ENCODE measurements at regions not wholly inside any gene's neighbourhood (a gene's known extent, or its start where the extent isn't known, plus 50 kb on each side); places are given as distances from the start of the nearest gene placed in this dataset.

- Histone ChIP-seq H4K20me1 (replicated peaks in 1 of 2; ENCODE audit: control insufficient read depth in 1 of 2, insufficient read depth in 2 of 2, low read length in 2 of 2) (no peaks in the 10 kb centered on the region), H3K9ac (replicated peaks in 1 of 4; ENCODE audit: extremely low read depth in 1 of 4, low read depth in 3 of 4, low read length in 3 of 4) (no peak overlapping the region), H4K5ac (ENCODE audit: insufficient read length, low read depth, low read length) (no peak overlapping the region), H3K14ac (ENCODE audit: insufficient read length) (no peak overlapping the region), H3K9me3 (ENCODE audit: insufficient read depth in 2 of 2, low read depth in 1 of 2, low read length in 1 of 2) (no peaks in the 10 kb centered on the region), H2BK120ac (replicated peaks; ENCODE audit: low read depth, low read length) (no peak overlapping the region), H2BK12ac (ENCODE audit: low read depth, low read length) (no peak overlapping the region), H2BK15ac (ENCODE audit: low read length) (no peak overlapping the region), H3K27me3 (replicated peaks in 1 of 4; ENCODE audit: control insufficient read depth in 3 of 4, extremely low read depth in 1 of 4, insufficient read depth in 3 of 4, low read length in 3 of 4) (no peaks in the 10 kb centered on the region), H3K23ac (ENCODE audit: insufficient read length) (no peak overlapping the region), H3K4me2 (ENCODE audit: insufficient read depth in 1 of 2, low read depth in 2 of 2, low read length in 2 of 2) (no peak overlapping the region), H3K4ac (replicated peaks; ENCODE audit: insufficient read length, low read depth, low read length) (no peak overlapping the region), H3K4me3 (ENCODE audit: extremely low read depth in 1 of 4, insufficient read depth in 2 of 4, low read depth in 3 of 4, low read length in 4 of 4) (no peak overlapping the region), H3K36me3 (ENCODE audit: control insufficient read depth in 2 of 4, insufficient read depth in 4 of 4, low read length in 3 of 4) (no peaks in the 10 kb centered on the region), H4K91ac (replicated peaks; ENCODE audit: insufficient read length, low read length) (no peak overlapping the region), H3K18ac (ENCODE audit: extremely low read depth, low read length) (no peak overlapping the region), H3K23me2 (ENCODE audit: low read depth, low read length) (no peaks in the 10 kb centered on the region), H3K56ac (replicated peaks; ENCODE audit: insufficient read length, low read depth, low read length) (no peak overlapping the region), H3K27ac (ENCODE audit: low read depth, low read length) (no peak overlapping the region), H3K79me1 (ENCODE audit: low read depth, low read length) (no peaks in the 10 kb centered on the region), H3K4me1 (replicated peaks in 1 of 4; ENCODE audit: control insufficient read depth in 3 of 4, insufficient read depth in 4 of 4, low read length in 3 of 4) (no peaks in the 10 kb centered on the region), H2AK5ac (ENCODE audit: low read depth, low read length) (no peak overlapping the region), H4K8ac (ENCODE audit: extremely low read depth, insufficient read depth, low read length) (no peak overlapping the region), H2BK20ac (ENCODE audit: low read length) (no peak overlapping the region), H2BK5ac (ENCODE audit: low read depth, low read length) (no peak overlapping the region), H3K79me2 (ENCODE audit: control insufficient read depth in 1 of 2, insufficient read depth in 2 of 2, low read length in 2 of 2) (no peaks in the 10 kb centered on the region), H2AFZ (ENCODE audit: low read length) (no peak overlapping the region)
- FAIRE-seq (no peak), DNase-seq (ENCODE audit: low read depth in 1 of 2, low spot score in 2 of 2) (no peak)
- POLR2A ChIA-PET (ENCODE audit: partially characterized antibody): no interaction called here
- CTCF ChIA-PET (ENCODE audit: partially characterized antibody): no interaction called here
- 91% methylated on average over 2 of the region's 2 CpGs; no CpG with 5 or more reads in 1 of the 2 experiments for WGBS, 2 experiments (ENCODE audit: extremely low coverage in 1 of 2, insufficient coverage in 1 of 2, insufficient read length in 1 of 2, insufficient replicate concordance in 2 of 2, low coverage in 1 of 2, low lambda C conversion rate in 2 of 2, missing lambda C conversion rate in 1 of 2)
- TF ChIP-seq KDM4A (IDR thresholded peaks at IDR 0.05; ENCODE audit: low read depth, low read length, severe bottlenecking) (no peak), PHF8 (conservative IDR thresholded peaks at IDR 0.05; ENCODE audit: low read depth, low read length) (no peak), BRCA1 (IDR thresholded peaks at IDR 0.05; ENCODE audit: low read depth, low read length) (no peak), KDM5A (IDR thresholded peaks at IDR 0.05; ENCODE audit: low read length) (no peak)
Measured at GRCh38 chr9:29882767-29883166, 2309.5 kb upstream of the C9orf72 start.
